ENCODE measurements at regions not wholly inside any gene's neighbourhood (a gene's known extent, or its start where the extent isn't known, plus 50 kb on each side); places are given as distances from the start of the nearest gene placed in this dataset.

GRCh38 chr15:62453981-62454380, 288.9 kb upstream of the C2CD4B start:
- Mint-ChIP-seq H3K27me3 (no peaks in the 10 kb centered on the region), H3K27ac (no peak overlapping the region), H3K9me3 (ENCODE audit: low read depth) (no peaks in the 10 kb centered on the region), H3K4me3 (no peak overlapping the region), H3K4me1 (ENCODE audit: low read depth) (no peaks in the 10 kb centered on the region), H3K36me3 (no peaks in the 10 kb centered on the region)

- H3K36me3 Mint-ChIP-seq, result no peaks in the 10 kb centered on the region
- H3K27me3 Mint-ChIP-seq, result no peaks in the 10 kb centered on the region
- no peaks in the 10 kb centered on the region for H3K9me3 Mint-ChIP-seq (ENCODE audit: low read depth)
- H3K4me3 Mint-ChIP-seq, result no peak overlapping the region
- H3K27ac Mint-ChIP-seq, result no peak overlapping the region
- H3K4me1 Mint-ChIP-seq (ENCODE audit: low read depth), result no peaks in the 10 kb centered on the region
These were observed 289.6 kb upstream of the C2CD4B start for GRCh38 chr15:62454567-62455172.

GRCh38 chr15:62455441-62455921, 290.4 kb upstream of the C2CD4B start:
- H3K4me1 Mint-ChIP-seq (ENCODE audit: low read depth), result no peaks in the 10 kb centered on the region
- no peak overlapping the region for H3K4me3 Mint-ChIP-seq
- H3K27ac Mint-ChIP-seq, result no peak overlapping the region
- H3K36me3 Mint-ChIP-seq, result no peaks in the 10 kb centered on the region
- no peaks in the 10 kb centered on the region for H3K9me3 Mint-ChIP-seq (ENCODE audit: low read depth)
- no peaks in the 10 kb centered on the region for H3K27me3 Mint-ChIP-seq

- H3K4me3 Mint-ChIP-seq, result no peak overlapping the region
- H3K27me3 Mint-ChIP-seq, result no peaks in the 10 kb centered on the region
- H3K36me3 Mint-ChIP-seq, result no peaks in the 10 kb centered on the region
- no peaks in the 10 kb centered on the region for H3K4me1 Mint-ChIP-seq (ENCODE audit: low read depth)
- no peak overlapping the region for H3K27ac Mint-ChIP-seq
- H3K9me3 Mint-ChIP-seq (ENCODE audit: low read depth), result no peaks in the 10 kb centered on the region
These were observed 291.2 kb upstream of the C2CD4B start for GRCh38 chr15:62456011-62456920.

- Mint-ChIP-seq H3K9me3 (ENCODE audit: low read depth) (no peaks in the 10 kb centered on the region), H3K4me1 (ENCODE audit: low read depth) (no peaks in the 10 kb centered on the region), H3K27me3 (no peaks in the 10 kb centered on the region), H3K27ac (no peak overlapping the region), H3K36me3 (no peaks in the 10 kb centered on the region), H3K4me3 (no peak overlapping the region)
These were observed 292.0 kb upstream of the C2CD4B start for GRCh38 chr15:62457100-62457499.

- Mint-ChIP-seq H3K9me3 (ENCODE audit: low read depth) (no peaks in the 10 kb centered on the region), H3K36me3 (no peaks in the 10 kb centered on the region), H3K4me1 (ENCODE audit: low read depth) (no peaks in the 10 kb centered on the region), H3K4me3 (no peak overlapping the region), H3K27ac (no peak overlapping the region), H3K27me3 (no peaks in the 10 kb centered on the region)
These were observed 294.8 kb upstream of the C2CD4B start for GRCh38 chr15:62459875-62460274.

GRCh38 chr15:62462268-62462667, 297.2 kb upstream of the C2CD4B start:
- no peaks in the 10 kb centered on the region for H3K9me3 Mint-ChIP-seq (ENCODE audit: low read depth)
- no peak overlapping the region for H3K27ac Mint-ChIP-seq
- peaks cover 2% of the 10 kb centered on the region for H3K27me3 Mint-ChIP-seq
- no peak overlapping the region for H3K4me3 Mint-ChIP-seq
- no peaks in the 10 kb centered on the region for H3K4me1 Mint-ChIP-seq (ENCODE audit: low read depth)
- peaks cover 2% of the 10 kb centered on the region for H3K36me3 Mint-ChIP-seq

GRCh38 chr15:62462721-62463120, 297.6 kb upstream of the C2CD4B start:
- H3K27me3 Mint-ChIP-seq, result peaks cover 2% of the 10 kb centered on the region

GRCh38 chr15:62464705-62465104, 299.6 kb upstream of the C2CD4B start:
- peaks cover 2% of the 10 kb centered on the region for H3K27me3 Mint-ChIP-seq
- no peaks in the 10 kb centered on the region for H3K9me3 Mint-ChIP-seq (ENCODE audit: low read depth)
- peaks cover 2% of the 10 kb centered on the region for H3K36me3 Mint-ChIP-seq
- no peaks in the 10 kb centered on the region for H3K4me1 Mint-ChIP-seq (ENCODE audit: low read depth)
- H3K27ac Mint-ChIP-seq, result no peak overlapping the region
- H3K4me3 Mint-ChIP-seq, result no peak overlapping the region

More at GRCh38 chr15:62462721-62463120, 297.6 kb upstream of the C2CD4B start:
- no peak overlapping the region for H3K27ac Mint-ChIP-seq
- no peak overlapping the region for H3K4me3 Mint-ChIP-seq
- H3K4me1 Mint-ChIP-seq (ENCODE audit: low read depth), result no peaks in the 10 kb centered on the region
- H3K9me3 Mint-ChIP-seq (ENCODE audit: low read depth), result no peaks in the 10 kb centered on the region
- H3K36me3 Mint-ChIP-seq, result peaks cover 2% of the 10 kb centered on the region

GRCh38 chr15:62465173-62465572, 300.1 kb upstream of the C2CD4B start:
- Mint-ChIP-seq H3K4me1 (ENCODE audit: low read depth) (no peaks in the 10 kb centered on the region), H3K4me3 (no peak overlapping the region), H3K36me3 (peaks cover 2% of the 10 kb centered on the region), H3K27ac (no peak overlapping the region), H3K27me3 (peaks cover 2% of the 10 kb centered on the region), H3K9me3 (ENCODE audit: low read depth) (no peaks in the 10 kb centered on the region)

- H3K36me3 Mint-ChIP-seq, result peaks cover 2% of the 10 kb centered on the region
- no peaks in the 10 kb centered on the region for H3K4me1 Mint-ChIP-seq (ENCODE audit: low read depth)
- peaks cover 2% of the 10 kb centered on the region for H3K27me3 Mint-ChIP-seq
- H3K27ac Mint-ChIP-seq, result no peak overlapping the region
- H3K4me3 Mint-ChIP-seq, result no peak overlapping the region
- no peaks in the 10 kb centered on the region for H3K9me3 Mint-ChIP-seq (ENCODE audit: low read depth)
These were observed 304.4 kb upstream of the C2CD4B start for GRCh38 chr15:62469478-62469873.

- Mint-ChIP-seq H3K4me3 (no peak overlapping the region), H3K36me3 (peaks cover 2% of the 10 kb centered on the region), H3K27me3 (peaks cover 2% of the 10 kb centered on the region), H3K4me1 (ENCODE audit: low read depth) (no peaks in the 10 kb centered on the region), H3K9me3 (ENCODE audit: low read depth) (no peaks in the 10 kb centered on the region), H3K27ac (no peak overlapping the region)
These were observed 305.0 kb upstream of the C2CD4B start for GRCh38 chr15:62469874-62470688.

GRCh38 chr15:62472616-62473299, 307.7 kb upstream of the C2CD4B start:
- no peak overlapping the region for H3K27ac Mint-ChIP-seq
- no peaks in the 10 kb centered on the region for H3K9me3 Mint-ChIP-seq (ENCODE audit: low read depth)
- no peaks in the 10 kb centered on the region for H3K36me3 Mint-ChIP-seq
- H3K4me3 Mint-ChIP-seq, result no peak overlapping the region
- no peaks in the 10 kb centered on the region for H3K27me3 Mint-ChIP-seq
- H3K4me1 Mint-ChIP-seq (ENCODE audit: low read depth), result no peaks in the 10 kb centered on the region

- no peak overlapping the region for H3K27ac Mint-ChIP-seq
These were observed 309.1 kb upstream of the C2CD4B start for GRCh38 chr15:62474021-62474770.

More at GRCh38 chr15:62474021-62474770, 309.1 kb upstream of the C2CD4B start:
- no peak overlapping the region for H3K4me3 Mint-ChIP-seq
- no peaks in the 10 kb centered on the region for H3K36me3 Mint-ChIP-seq
- H3K9me3 Mint-ChIP-seq (ENCODE audit: low read depth), result no peaks in the 10 kb centered on the region
- no peaks in the 10 kb centered on the region for H3K27me3 Mint-ChIP-seq
- H3K4me1 Mint-ChIP-seq (ENCODE audit: low read depth), result no peaks in the 10 kb centered on the region

Measured in activated naive CD8-positive, alpha-beta T cell (primary cell).